Lung microvascular endothelial cell (primary cell): ENCODE measurements at regions not wholly inside any gene's neighbourhood (a gene's known extent, or its start where the extent isn't known, plus 50 kb on each side); places are given as distances from the start of the nearest gene placed in this dataset.
"Not testable (repeated sequence)": the region's sequence is repeated elsewhere in the genome, so short reads cannot be mapped to it uniquely, and the experiment has no call there.

Experiments
- DNase-seq, 2 donors: peaks; one replicate each; pipeline versions ENCODE4 v3.0.0 to v3.0.0-alpha.2; 2010; ENCODE audit warnings: low read depth in 2 of 2

- DNase-seq, result no peak
Measured at GRCh38 chr7:142637240-142637639, 112.0 kb upstream of the PRSS1 start.

GRCh38 chr7:142636751-142637150 lies 112.5 kb upstream of the PRSS1 start:
- no peak for DNase-seq

GRCh38 chr7:142636107-142636506 lies 113.2 kb upstream of the PRSS1 start:
- DNase-seq, result not testable (repeated sequence)

GRCh38 chr7:142632271-142633134 lies 116.8 kb upstream of the PRSS1 start:
- DNase-seq, result peak; percentile 65 to 72

GRCh38 chr7:142629588-142630260 lies 119.5 kb upstream of the PRSS1 start:
- peak in 1 of 2 donors; percentile 30 for DNase-seq

- DNase-seq, result no peak
Measured at GRCh38 chr7:142628945-142629344, 120.3 kb upstream of the PRSS1 start.

GRCh38 chr7:142627223-142627622 lies 122.0 kb upstream of the PRSS1 start:
- DNase-seq, result not testable (repeated sequence)

- peak; percentile 63 for DNase-seq
Measured at GRCh38 chr7:142626420-142627035, 122.7 kb upstream of the PRSS1 start.

GRCh38 chr7:142625216-142625615 lies 124.1 kb upstream of the PRSS1 start:
- DNase-seq, result not testable (repeated sequence)

- no peak for DNase-seq
Measured at GRCh38 chr7:142620402-142620801, 128.9 kb upstream of the PRSS1 start.

GRCh38 chr7:142618655-142619351 lies 130.5 kb upstream of the PRSS1 start:
- no peak for DNase-seq

GRCh38 chr7:142616842-142617241 lies 132.4 kb upstream of the PRSS1 start:
- DNase-seq, result no peak

- DNase-seq, result no peak
Measured at GRCh38 chr7:142616121-142616643, 133.1 kb upstream of the PRSS1 start.

- DNase-seq, result no peak
Measured at GRCh38 chr7:142615508-142615907, 133.8 kb upstream of the PRSS1 start.

- no peak for DNase-seq
Measured at GRCh38 chr7:142614116-142614515, 135.2 kb upstream of the PRSS1 start.

GRCh38 chr7:142612237-142612881 lies 136.9 kb upstream of the PRSS1 start:
- peak in 1 of 2 donors; percentile 16 for DNase-seq

GRCh38 chr7:142611566-142612236 lies 137.6 kb upstream of the PRSS1 start:
- DNase-seq, result no peak

- no peak for DNase-seq
Measured at GRCh38 chr7:142608630-142609428, 140.4 kb upstream of the PRSS1 start.

GRCh38 chr7:142607351-142607750 lies 141.9 kb upstream of the PRSS1 start:
- no peak for DNase-seq

- no peak for DNase-seq
Measured at GRCh38 chr7:142606081-142606480, 143.2 kb upstream of the PRSS1 start.
